GM12864 (cell line): ENCODE measurements at regions not wholly inside any gene's neighbourhood (a gene's known extent, or its start where the extent isn't known, plus 50 kb on each side); places are given as distances from the start of the nearest gene placed in this dataset.
"Not testable (repeated sequence)": the region's sequence is repeated elsewhere in the genome, so short reads cannot be mapped to it uniquely, and the experiment has no call there.

Experiments
- DNase-seq: peaks from one replicate; pipeline ENCODE4 v3.0.0-alpha.2; 2011; ENCODE audit warnings: low read depth
- H3K4me3 ChIP-seq: 2 replicates; pipeline ENCODE4 v1.5.1; 2011; ENCODE audit warnings: mild to moderate bottlenecking, low read depth, low read length, control low read depth
- TF ChIP-seq, protein P1 (sequence below): IDR thresholded peaks from 2 replicates; pipeline ENCODE4 v1.5.1; 2011; ENCODE audit warnings: low read depth, mild to moderate bottlenecking, moderate library complexity, low read length, control low read depth, inconsistent platforms; ENCODE audit errors: missing control alignments

DNA sequence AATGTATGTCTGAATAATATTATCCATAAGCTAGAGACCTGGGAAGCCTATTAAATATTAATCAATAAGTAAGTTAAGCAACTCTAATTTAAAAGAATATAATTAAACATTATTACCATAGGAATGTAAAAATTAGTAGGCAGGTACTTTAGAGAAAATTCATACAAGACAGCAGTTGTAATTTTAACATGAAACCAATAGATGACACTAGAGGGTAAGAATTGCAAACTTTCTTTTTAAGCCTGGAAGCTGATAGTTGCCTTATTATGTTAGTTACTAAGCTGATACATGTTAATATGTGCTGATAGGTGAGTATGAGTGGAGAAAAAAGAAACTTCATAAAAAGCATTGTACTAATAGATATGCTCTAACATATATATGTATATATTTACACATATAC lies 1157.4 kb downstream of the FAM133A start:
- TF ChIP-seq, protein P1, sequence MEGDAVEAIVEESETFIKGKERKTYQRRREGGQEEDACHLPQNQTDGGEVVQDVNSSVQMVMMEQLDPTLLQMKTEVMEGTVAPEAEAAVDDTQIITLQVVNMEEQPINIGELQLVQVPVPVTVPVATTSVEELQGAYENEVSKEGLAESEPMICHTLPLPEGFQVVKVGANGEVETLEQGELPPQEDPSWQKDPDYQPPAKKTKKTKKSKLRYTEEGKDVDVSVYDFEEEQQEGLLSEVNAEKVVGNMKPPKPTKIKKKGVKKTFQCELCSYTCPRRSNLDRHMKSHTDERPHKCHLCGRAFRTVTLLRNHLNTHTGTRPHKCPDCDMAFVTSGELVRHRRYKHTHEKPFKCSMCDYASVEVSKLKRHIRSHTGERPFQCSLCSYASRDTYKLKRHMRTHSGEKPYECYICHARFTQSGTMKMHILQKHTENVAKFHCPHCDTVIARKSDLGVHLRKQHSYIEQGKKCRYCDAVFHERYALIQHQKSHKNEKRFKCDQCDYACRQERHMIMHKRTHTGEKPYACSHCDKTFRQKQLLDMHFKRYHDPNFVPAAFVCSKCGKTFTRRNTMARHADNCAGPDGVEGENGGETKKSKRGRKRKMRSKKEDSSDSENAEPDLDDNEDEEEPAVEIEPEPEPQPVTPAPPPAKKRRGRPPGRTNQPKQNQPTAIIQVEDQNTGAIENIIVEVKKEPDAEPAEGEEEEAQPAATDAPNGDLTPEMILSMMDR = peak; percentile 9
- no peak overlapping the region for H3K4me3 ChIP-seq
- DNase-seq = no peak

DNA sequence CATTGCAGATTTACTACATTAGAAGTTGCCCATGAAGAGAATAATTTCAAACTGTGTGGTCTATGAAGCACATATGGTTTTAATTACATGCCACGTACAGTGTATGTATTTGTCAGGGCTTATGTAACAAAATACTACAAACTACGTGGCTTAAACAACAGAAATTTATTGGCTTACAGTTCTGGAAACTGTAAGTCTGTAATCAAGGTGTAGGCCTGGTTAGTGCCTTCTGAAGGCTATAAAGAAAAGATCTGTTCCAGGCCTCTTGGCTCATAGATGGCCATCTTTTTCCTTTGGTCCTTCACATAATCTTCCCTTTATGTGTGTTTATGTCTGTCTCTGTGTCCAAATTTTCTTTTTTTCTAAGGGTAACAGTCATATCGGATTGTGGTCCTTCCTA lies 1160.2 kb downstream of the FAM133A start:
- TF ChIP-seq, protein P1 = no peak
- H3K4me3 ChIP-seq = no peak overlapping the region
- DNase-seq = no peak

DNA sequence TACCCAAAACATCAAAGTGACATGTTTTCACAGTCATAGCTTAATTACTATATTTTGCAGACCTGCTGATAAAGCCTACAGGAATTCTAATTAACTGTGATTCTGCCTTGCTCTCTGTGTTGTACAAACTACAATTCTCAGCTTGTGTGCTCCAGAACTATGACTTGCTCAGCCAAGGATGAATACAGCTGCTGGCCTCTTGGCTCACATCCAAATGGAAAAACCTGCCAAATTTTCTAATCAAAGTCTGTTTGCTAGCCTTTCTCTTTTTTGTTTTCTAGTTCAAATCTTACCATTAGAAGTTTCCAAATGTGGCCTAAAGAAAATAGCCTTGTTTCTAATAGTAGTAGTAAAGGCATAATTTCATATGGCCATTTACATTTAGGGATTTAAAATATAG lies 1176.8 kb downstream of the FAM133A start:
- DNase-seq = no peak
- no peak overlapping the region for H3K4me3 ChIP-seq
- TF ChIP-seq, protein P1 = no peak

DNA sequence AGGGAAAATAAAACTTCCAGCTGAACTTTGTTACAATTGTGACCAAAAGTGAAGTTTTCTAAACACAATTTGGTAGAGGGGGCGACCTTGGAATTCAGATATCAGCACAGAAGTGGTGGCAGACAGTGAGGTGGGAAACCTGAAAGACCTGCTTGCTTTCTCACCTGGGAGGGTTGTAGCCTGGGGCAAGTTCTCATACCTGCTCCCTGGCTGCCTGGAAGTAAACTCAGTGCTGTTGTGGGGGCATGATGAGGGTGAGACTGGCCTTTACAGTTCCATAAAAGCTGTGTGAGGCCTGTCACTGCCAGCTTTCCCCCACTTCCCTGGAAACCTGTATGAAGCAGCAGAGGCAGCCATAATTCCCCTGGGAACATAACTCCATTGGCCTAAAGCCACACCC lies 1180.2 kb downstream of the FAM133A start:
- no peak for DNase-seq
- H3K4me3 ChIP-seq = no peak overlapping the region
- TF ChIP-seq, protein P1 = no peak

DNA sequence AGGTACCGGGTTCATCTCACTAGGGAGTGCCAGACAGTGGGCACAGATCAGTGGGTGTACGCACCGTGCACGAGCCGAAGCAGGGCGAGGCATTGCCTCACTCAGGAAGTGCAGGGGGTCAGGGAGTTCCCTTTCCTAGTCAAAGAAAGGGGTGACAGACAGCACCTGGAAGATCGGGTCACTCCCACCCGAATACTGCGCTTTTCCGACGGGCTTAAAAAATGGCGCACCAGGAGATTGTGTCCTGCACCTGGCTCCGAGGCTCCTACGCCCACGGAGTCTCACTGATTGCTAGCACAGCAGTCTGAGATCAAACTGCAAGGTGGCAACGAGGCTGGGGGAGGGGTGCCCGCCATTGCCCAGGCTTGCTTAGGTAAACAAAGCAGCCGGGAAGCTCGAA lies 1188.5 kb downstream of the FAM133A start:
- not testable (repeated sequence) for DNase-seq, H3K4me3 ChIP-seq

DNA sequence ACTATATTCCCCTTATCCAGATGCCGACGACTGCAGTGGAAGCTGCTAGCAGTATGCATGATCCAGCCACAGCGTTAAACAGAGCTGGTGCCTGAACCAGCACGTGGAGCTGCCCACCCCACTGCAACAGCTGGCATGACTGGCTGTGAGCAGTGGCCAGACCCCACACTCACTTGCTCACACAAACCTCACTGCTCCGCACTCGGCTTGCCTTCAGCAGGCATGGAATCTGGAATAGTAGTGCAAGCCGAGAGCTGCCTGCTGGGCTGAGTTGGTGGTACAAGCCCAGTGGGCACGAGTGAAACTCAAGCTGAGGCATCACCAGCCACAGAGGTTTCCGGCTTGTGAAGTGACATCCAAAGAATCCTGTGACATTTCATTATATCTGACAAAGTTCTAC lies 1197.6 kb downstream of the FAM133A start:
- DNase-seq = no peak
- TF ChIP-seq, protein P1 = no peak
- H3K4me3 ChIP-seq = no peak overlapping the region

DNA sequence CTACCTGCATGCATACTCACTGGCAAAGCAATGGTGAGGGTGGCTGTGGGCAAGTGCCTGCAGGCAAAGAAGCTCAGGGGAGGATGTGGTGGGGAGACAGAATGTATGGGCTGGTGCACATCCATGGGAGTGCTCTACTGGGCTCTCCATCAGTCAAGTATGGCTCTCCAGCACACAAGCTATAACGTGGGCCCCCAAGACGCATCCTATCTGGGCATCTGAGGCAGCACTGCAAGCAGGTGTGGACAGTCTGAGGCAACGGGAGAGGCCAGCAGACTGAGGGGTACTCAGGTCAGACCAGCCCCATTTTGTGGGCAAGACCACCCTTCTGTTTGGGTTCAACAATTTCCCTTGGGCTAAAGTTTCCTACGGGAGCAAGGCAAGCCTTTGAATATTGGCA lies 1227.8 kb downstream of the FAM133A start:
- TF ChIP-seq, protein P1 = no peak
- H3K4me3 ChIP-seq = no peak overlapping the region
- no peak for DNase-seq

DNA sequence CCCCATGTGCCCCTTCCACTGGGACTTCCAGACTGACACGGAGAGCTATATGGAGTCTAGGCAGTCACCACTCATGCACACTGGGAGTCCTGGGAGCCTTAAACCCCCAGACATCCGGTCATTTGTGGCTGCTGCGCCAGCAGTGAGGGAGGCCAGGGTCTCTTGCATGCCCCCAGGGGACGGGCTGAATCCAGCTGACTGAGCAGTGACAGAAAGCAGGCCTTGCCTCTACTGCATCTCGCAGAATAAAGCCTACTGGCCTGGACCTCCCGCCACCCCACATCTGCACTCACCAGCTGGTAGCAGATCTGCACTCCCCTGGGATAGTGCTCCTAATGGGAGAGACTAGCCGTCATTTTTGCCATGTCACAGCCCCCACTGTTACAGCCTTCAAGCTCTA lies 1234.2 kb downstream of the FAM133A start:
- DNase-seq = no peak
- no peak overlapping the region for H3K4me3 ChIP-seq
- TF ChIP-seq, protein P1 = no peak
